ENCODE measurements at regions not wholly inside any gene's neighbourhood (a gene's known extent, or its start where the extent isn't known, plus 50 kb on each side); places are given as distances from the start of the nearest gene placed in this dataset.

DNA sequence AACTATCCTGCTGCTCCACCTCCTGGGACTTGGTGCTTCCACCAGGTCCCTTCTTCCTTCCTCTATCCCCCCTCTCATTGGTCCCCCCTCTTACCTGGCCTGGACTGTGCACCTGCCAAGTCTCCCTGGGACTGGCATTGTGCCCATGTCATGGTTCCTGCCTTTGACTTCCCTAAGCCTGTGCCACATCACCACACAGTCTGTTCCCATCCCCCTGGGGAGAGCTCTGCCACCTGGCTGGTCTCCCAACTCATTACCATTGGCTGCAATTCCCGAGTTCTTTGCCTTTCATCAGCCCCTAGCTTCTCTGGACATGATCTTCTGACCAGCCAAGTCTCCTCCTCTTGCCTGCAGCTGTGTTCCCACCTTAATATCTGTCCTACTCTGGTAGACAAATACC, 180.3 kb downstream of the SREK1 start:
- TF ChIP-seq, protein P1, sequence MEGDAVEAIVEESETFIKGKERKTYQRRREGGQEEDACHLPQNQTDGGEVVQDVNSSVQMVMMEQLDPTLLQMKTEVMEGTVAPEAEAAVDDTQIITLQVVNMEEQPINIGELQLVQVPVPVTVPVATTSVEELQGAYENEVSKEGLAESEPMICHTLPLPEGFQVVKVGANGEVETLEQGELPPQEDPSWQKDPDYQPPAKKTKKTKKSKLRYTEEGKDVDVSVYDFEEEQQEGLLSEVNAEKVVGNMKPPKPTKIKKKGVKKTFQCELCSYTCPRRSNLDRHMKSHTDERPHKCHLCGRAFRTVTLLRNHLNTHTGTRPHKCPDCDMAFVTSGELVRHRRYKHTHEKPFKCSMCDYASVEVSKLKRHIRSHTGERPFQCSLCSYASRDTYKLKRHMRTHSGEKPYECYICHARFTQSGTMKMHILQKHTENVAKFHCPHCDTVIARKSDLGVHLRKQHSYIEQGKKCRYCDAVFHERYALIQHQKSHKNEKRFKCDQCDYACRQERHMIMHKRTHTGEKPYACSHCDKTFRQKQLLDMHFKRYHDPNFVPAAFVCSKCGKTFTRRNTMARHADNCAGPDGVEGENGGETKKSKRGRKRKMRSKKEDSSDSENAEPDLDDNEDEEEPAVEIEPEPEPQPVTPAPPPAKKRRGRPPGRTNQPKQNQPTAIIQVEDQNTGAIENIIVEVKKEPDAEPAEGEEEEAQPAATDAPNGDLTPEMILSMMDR (conservative IDR thresholded peaks at IDR 0.05; ENCODE audit: low read length): no peak
- TF ChIP-seq EZH2phosphoT487 (IDR thresholded peaks at IDR 0.05; ENCODE audit: borderline replicate concordance): no peak
